Upper lobe of left lung (tissue), 6 donors: ENCODE measurements at regions not wholly inside any gene's neighbourhood (a gene's known extent, or its start where the extent isn't known, plus 50 kb on each side); places are given as distances from the start of the nearest gene placed in this dataset.
"Not testable (repeated sequence)": the region's sequence is repeated elsewhere in the genome, so short reads cannot be mapped to it uniquely, and the experiment has no call there.

ENCODE experiments used
- ATAC-seq, 2 donors: fragments of 200-7000 bp; cut with Tn5 transposase; one replicate each; pipeline ENCODE4 v1.9.1; 2022; ENCODE audit warnings: mild to moderate bottlenecking in 2 of 2, moderate library complexity in 2 of 2; ENCODE audit not compliant: low FRiP score in 2 of 2
- DNase-seq, 2 donors: peaks; one replicate each; pipeline ENCODE4 v3.0.0-alpha.2; 2019 to 2020
- H3K27ac ChIP-seq, 4 donors: fragments of 200-600 bp; sonication (generic); one replicate each; pipeline ENCODE4 v1.5.1; 2016 to 2019
- H3K27me3 ChIP-seq, 4 donors: fragments of 200-600 bp; sonication (generic); one replicate each; pipeline ENCODE4 v1.5.1; 2017 to 2019
- H3K36me3 ChIP-seq, 4 donors: fragments of 200-600 bp; sonication (generic); one replicate each; pipeline ENCODE4 v1.5.1; 2016 to 2019
- H3K4me1 ChIP-seq, 4 donors: fragments of 200-600 bp; sonication (generic); one replicate each; pipeline ENCODE4 v1.5.1; 2018 to 2019
- H3K4me3 ChIP-seq, 4 donors: fragments of 200-600 bp; sonication (generic); one replicate each; pipeline ENCODE4 v1.5.1; 2017 to 2019; ENCODE audit warnings: mild to moderate bottlenecking in 2 of 4, moderate library complexity in 1 of 4
- H3K9me3 ChIP-seq, 4 donors: fragments of 200-600 bp; sonication (generic); one replicate each; pipeline ENCODE4 v1.5.1; 2018 to 2019
- EP300 ChIP-seq, 4 donors: sonication (generic); formaldehyde crosslinking; IDR thresholded peaks; one replicate each; pipeline ENCODE4 v1.5.1; 2017; ENCODE audit warnings: antibody characterized with exemption in 4 of 4, control low read depth in 2 of 4
- POLR2A ChIP-seq, 4 donors: fragments of 450-650 bp; IDR thresholded peaks; one replicate each; pipeline ENCODE4 v1.5.1; 2016 to 2017; ENCODE audit warnings: antibody characterized with exemption in 4 of 4, mild to moderate bottlenecking in 2 of 4
- POLR2AphosphoS5 ChIP-seq, 2 donors: sonication (generic); formaldehyde crosslinking; IDR thresholded peaks; one replicate each; pipeline ENCODE4 v1.5.1; 2017; ENCODE audit warnings: antibody characterized with exemption in 2 of 2
- WGBS, 2 donors: methylation state at CpG; one replicate each; pipeline ENCODE4 v1.1.5; 2017 to 2018; 5-methylcytosine and 5-hydroxymethylcytosine counted together
- TF ChIP-seq, protein P1 (sequence below), 6 experiments: fragments of 450-650 bp in 4 of 6; fragments of 200-600 bp in 2 of 6; sonication (generic) in 2 of 6; IDR thresholded peaks; one replicate each; pipeline ENCODE4 v1.5.1; 2016 to 2019; ENCODE audit warnings: antibody characterized with exemption in 6 of 6
- donor health status: DM: no; HTN: no; CAD: no; lungs with moderate emphysema.
- donor health status: DM: no; HTN: yes; CAD: no; lungs with severe emphysema.

GRCh38 chr7:63291758-63292157 is 706.9 kb upstream of the ZNF722 start:
- not testable (repeated sequence) for H3K4me1 ChIP-seq, H3K36me3 ChIP-seq, H3K4me3 ChIP-seq, ATAC-seq, H3K27ac ChIP-seq, DNase-seq, H3K27me3 ChIP-seq
- H3K9me3 ChIP-seq: peaks cover 0 to 24% (median 6%) of the 10 kb centered on the region in 4 donors
- 72 to 89% methylated on average over 2 of the region's 2 CpGs for WGBS, 2 donors

- not testable (repeated sequence) for H3K27me3 ChIP-seq, H3K4me1 ChIP-seq, H3K27ac ChIP-seq, H3K4me3 ChIP-seq, H3K36me3 ChIP-seq, H3K9me3 ChIP-seq
- 90% methylated on average over 4 of the region's 13 CpGs; no CpG with 5 or more reads in 1 of the 2 donors for WGBS, 2 donors
- ATAC-seq (peak; percentile 30 to 53), DNase-seq (peak in 1 of 2 donors; percentile 63)
Measured at GRCh38 chr7:63317595-63317994, 681.1 kb upstream of the ZNF722 start.

DNA sequence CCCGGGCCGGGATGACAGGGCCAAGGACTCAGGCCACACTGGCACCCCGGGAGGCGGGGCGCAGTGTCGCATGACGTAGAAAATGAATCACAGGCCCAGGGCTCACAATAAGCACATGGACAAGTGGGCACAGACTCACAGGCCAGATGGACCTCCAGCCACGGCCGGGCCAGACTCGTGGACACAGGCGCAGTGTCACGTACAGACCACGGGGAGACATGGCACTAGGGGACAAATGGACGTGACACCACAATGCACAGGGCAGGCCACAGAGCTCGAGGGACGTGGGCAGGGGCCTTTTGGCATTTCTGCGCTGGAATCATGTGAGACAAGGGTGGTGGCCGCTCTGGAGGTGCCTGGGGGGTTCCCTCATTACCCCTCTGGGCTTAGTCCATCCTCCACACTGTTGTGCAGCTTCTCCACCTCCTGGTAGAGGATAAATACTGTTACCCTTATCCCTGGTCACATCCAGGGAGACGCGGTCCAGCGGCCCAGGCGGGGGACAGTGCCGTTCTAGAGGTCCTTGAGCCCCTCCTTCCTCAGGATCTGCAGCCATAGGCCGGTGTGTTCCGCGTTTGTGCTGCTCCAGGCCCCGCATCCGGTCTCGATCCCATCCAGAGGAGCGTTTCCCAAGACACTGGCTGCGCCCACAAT is 649.8 kb upstream of the ZNF722 start:
- ATAC-seq (peak; percentile 31 to 73), DNase-seq (peak in 1 of 2 donors; percentile 81)
- not testable (repeated sequence) for H3K4me1 ChIP-seq, H3K36me3 ChIP-seq, H3K9me3 ChIP-seq, H3K27me3 ChIP-seq, H3K27ac ChIP-seq, H3K4me3 ChIP-seq
- 81 to 88% methylated on average over 18 to 20 of the region's 31 CpGs for WGBS, 2 donors

DNA sequence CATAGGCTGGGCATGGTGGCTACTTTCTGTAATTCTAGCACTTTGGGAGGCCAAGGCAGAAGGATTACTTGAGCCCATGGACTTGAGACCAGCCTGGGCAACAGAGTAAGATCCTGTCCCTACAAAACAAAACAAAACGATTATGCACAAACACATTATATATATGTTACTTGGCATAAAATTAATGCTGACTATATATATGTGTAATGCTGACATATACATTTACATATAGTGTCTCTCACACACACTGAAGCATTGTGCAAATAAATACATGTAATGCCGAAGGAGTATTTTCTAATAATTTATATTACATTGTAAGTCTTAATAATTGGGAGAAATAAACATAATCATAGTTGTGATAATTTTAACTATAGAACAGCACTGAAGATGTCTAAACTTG is 621.8 kb upstream of the ZNF722 start:
- no peak for DNase-seq
- ATAC-seq: no peak
- no peaks in the 10 kb centered on the region for H3K27me3 ChIP-seq
- TF ChIP-seq POLR2A (IDR thresholded peaks at IDR 0.05) (no peak), POLR2AphosphoS5 (IDR thresholded peaks at IDR 0.05) (no peak), EP300 (IDR thresholded peaks at IDR 0.05) (no peak)
- TF ChIP-seq, protein P1, sequence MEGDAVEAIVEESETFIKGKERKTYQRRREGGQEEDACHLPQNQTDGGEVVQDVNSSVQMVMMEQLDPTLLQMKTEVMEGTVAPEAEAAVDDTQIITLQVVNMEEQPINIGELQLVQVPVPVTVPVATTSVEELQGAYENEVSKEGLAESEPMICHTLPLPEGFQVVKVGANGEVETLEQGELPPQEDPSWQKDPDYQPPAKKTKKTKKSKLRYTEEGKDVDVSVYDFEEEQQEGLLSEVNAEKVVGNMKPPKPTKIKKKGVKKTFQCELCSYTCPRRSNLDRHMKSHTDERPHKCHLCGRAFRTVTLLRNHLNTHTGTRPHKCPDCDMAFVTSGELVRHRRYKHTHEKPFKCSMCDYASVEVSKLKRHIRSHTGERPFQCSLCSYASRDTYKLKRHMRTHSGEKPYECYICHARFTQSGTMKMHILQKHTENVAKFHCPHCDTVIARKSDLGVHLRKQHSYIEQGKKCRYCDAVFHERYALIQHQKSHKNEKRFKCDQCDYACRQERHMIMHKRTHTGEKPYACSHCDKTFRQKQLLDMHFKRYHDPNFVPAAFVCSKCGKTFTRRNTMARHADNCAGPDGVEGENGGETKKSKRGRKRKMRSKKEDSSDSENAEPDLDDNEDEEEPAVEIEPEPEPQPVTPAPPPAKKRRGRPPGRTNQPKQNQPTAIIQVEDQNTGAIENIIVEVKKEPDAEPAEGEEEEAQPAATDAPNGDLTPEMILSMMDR (IDR thresholded peaks at IDR 0.05): no peak
- H3K4me3 ChIP-seq: no peak overlapping the region
- no peaks in the 10 kb centered on the region for H3K4me1 ChIP-seq
- no peaks in the 10 kb centered on the region for H3K9me3 ChIP-seq
- 33 to 59% methylated on average over 2 of the region's 2 CpGs for WGBS, 2 donors
- H3K27ac ChIP-seq: no peak overlapping the region
- H3K36me3 ChIP-seq: no peaks in the 10 kb centered on the region

DNA sequence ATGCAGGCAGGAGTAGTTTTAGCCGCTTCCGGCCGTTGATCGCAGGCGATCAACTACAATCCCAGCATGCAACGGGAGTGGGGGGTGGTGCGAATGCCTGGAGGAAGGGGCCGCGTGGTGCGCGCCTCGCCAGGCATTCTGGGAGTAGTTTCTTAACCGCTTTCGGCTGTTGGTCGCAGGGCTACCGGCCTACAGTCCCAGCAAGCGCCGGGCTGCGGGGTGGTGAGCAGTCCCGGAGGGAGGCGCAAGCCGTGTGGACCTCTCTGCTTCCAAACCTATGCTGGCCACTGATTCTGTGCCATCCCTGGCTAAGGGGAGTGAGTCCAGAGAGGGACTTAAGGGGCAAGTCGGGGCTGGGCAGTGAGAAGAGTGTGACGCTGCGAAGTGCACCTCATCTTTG is 604.5 kb upstream of the ZNF722 start:
- not testable (repeated sequence) for H3K9me3 ChIP-seq, DNase-seq, H3K27me3 ChIP-seq, H3K4me3 ChIP-seq, H3K36me3 ChIP-seq, H3K4me1 ChIP-seq, H3K27ac ChIP-seq
- peak; percentile 7 to 56 for ATAC-seq
- no CpG with 5 or more reads among the region's 25 CpGs for WGBS, 2 donors

DNA sequence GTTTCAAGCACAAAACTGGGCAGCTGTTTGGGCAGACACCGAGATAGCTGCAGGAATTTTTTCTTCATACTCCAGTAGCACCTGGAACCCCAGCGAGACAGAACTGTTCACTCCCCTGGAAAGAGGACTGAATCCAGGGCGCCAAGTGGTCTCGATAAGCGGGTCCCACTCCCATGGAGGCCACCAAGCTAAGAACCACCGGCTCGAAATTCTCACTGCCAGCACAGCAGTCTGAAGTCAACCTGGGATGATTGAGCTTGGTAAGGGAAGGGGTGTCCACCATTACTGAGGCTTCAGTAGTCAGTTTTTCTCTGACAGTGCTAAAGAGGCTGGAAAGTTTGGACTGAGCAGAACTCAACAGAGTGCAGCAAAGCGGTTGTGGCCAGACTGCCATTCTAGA is 590.8 kb upstream of the ZNF722 start:
- not testable (repeated sequence) for H3K4me3 ChIP-seq, H3K9me3 ChIP-seq, ATAC-seq, H3K27ac ChIP-seq, H3K27me3 ChIP-seq, H3K4me1 ChIP-seq, DNase-seq, H3K36me3 ChIP-seq
- 100% methylated on average over 2 of the region's 8 CpGs; no CpG with 5 or more reads in 1 of the 2 donors for WGBS, 2 donors
